H54 (cell line): ENCODE measurements at regions not wholly inside any gene's neighbourhood (a gene's known extent, or its start where the extent isn't known, plus 50 kb on each side); places are given as distances from the start of the nearest gene placed in this dataset.

Experiments
- DNase-seq: peaks from one replicate; pipeline ENCODE4 v3.0.0; 2011; ENCODE audit warnings: low spot score, mixed read lengths; ENCODE audit not compliant: insufficient read length
- FAIRE-seq: peaks from 3 replicates; lab custom pipeline; 2011; peaks lifted over from hg19 to GRCh38; lab: Jason Lieb, UNC
- POLR2A ChIP-seq: IDR thresholded peaks from 2 replicates; pipeline ENCODE4 v1.6.1; 2011; ENCODE audit warnings: low read depth, mild to moderate bottlenecking, low read length

DNA sequence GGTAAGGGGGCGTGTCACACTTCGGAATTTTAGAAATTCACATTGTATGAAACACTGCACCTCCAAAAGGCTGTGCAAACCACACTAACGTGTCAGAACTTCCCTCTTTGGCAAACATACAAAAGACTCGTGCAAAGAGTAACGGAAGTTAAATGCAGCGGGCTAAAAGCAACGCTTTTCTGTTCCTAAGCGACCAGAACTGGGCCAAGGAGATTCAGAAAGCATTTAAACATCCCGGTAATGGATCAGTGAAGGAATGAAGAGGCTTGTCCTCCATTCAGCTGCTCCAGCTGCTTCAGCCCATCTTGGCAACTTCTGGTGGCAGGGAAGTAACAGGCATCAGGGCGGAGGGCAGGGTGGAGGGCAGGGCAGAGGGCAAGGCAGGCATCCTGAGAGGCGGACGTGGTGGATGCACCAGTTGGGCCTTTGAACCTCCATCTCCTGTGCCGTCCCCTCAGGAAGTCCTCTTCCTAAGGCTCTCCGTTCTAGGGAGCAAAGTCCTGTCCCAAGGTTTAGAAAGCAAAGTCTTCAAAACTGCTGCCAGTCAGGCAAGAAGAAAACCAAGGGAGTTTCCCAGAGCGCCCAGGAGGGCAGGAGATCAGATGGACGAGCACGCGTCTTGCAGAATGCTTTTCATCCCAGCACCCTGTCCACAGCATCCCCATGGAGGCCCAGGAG lies 230.7 kb downstream of the ZNF516 start:
- TF ChIP-seq POLR2A, result no peak

DNA sequence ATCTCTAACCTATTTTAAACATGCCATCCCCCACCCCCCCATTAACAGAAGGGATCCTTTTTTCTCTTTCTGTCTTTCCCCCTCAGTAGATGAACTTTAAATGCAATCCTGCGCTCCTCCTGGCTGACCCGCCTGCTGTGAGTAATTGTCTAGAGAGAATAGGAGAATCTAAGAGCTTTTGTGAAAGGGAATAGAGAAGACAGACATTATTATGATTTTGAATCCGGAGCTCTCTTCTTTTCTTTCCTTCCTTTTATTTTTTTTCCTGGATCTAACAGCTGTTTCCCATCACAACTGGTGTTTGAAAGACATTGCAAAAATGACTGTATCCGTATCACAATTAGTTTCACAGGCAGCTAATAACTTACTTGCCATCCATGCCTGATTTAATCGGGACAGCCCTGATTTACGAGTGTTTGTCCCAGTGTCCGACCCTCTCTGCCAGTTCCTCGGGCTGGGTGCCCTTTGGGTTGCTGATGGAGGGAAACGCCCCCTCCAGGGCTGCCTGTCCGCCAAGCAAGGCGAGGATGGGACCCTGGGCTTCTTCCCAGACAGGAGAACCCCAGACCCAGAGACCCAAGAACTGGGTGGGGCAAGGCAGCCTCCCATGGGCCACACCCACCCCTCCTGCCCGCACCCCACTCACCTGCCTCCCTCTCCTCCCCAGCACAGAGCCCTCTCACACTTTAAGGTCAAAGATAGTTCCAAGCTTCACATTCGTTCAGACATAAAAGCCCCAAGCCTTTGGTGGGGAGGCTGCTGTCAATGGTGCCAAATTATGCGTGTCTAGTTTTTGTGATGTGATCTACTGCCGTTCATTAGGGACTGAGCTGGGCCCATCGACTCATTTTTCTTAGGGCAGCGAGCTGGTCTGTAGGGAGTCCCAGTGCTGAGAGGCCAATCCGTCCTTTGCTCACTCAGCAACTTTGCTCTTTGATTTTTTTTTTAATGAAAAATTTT lies 231.7 kb downstream of the ZNF516 start:
- no peak for FAIRE-seq
- no peak for TF ChIP-seq POLR2A

More for the DNA sequence above, 230.7 kb downstream of the ZNF516 start:
- FAIRE-seq (no peak), DNase-seq (no peak)

DNA sequence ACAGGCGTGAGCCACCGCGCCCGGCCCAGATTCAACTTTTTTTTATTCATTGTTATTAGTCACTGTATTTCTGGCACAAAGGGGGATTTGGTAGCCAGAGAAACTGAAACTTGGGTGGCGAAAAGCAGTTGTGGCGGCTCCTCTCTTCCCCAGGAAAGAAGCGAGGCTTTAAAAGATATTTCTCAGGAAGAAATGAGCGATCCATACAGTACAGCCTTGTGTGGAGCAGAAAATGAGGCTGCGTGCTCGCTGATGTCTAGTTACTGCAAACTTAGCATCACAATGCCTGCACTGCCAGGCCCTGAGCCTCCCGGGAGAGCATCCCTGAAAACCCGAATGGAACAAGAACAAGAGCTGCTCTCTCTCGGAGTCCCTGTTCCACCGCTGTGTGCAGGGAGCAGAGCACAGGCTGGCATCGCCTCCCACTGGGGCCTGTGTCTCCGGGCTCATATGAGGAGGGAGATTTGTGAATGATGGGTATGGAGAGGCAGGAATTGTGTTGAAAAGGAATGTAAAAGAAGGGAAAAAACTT lies 234.0 kb downstream of the ZNF516 start:
- TF ChIP-seq POLR2A, result no peak
- FAIRE-seq (no peak), DNase-seq (no peak)

More for the DNA sequence above, 231.7 kb downstream of the ZNF516 start:
- DNase-seq, result no peak

DNA sequence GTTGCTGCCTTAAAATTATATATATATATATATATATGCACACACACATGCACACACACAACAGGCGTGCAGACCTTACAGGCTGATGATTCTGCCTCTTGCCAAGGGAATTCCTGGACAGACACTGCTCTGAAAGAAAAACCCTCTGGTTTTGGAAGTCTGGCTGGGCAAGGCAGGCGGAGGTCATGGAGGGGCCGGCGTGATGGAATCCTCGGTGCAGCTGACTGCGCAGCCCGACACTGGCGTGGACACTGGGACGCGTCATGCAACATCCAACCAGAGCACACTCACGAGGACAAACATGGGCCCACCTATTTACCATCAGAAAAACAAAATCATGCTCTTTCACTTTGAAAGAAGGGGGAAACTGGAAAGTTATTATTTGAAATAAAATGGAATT lies 235.3 kb downstream of the ZNF516 start:
- TF ChIP-seq POLR2A, result no peak
- DNase-seq (no peak), FAIRE-seq (no peak)

DNA sequence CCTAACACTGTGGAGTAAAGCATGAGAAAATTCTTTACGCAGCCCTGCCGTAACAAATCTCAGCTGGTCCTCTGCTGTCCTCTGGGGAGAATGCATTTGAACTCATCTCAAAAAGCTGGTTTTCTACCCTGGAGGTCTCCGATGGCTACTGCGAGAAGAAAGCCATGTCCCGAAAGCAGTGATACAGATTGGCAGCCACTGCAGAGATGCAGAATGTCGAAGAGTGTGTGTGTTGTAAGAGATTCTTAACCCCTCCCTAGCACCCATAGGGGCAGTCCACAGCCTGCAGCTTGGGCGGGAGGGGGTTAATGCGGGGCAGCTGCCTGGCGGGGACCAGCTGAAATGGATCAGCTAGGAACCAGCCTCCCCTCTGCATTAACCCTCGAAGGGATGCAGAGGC lies 235.9 kb downstream of the ZNF516 start:
- no peak for DNase-seq
- no peak for TF ChIP-seq POLR2A
- FAIRE-seq, result no peak

DNA sequence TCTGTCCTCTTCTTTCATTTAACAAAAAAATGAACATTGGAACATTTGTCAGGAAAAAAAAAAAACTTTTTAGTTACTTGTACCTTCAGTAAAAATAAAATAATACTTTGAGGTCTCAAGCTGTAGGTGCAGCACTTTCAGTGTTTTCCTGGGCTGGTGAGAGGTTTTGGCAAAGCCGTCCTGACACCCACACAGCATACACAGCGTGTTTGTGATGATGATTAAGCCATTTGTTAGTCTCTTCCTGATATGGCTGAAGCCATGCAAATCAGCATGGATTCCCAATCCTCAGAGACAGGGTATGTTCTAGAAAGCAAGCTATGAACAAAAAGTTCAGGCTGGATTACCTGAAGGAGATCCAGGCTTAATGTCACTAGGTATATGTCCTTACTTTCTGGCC lies 236.8 kb downstream of the ZNF516 start:
- FAIRE-seq, result no peak
- DNase-seq, result no peak
- no peak for TF ChIP-seq POLR2A

DNA sequence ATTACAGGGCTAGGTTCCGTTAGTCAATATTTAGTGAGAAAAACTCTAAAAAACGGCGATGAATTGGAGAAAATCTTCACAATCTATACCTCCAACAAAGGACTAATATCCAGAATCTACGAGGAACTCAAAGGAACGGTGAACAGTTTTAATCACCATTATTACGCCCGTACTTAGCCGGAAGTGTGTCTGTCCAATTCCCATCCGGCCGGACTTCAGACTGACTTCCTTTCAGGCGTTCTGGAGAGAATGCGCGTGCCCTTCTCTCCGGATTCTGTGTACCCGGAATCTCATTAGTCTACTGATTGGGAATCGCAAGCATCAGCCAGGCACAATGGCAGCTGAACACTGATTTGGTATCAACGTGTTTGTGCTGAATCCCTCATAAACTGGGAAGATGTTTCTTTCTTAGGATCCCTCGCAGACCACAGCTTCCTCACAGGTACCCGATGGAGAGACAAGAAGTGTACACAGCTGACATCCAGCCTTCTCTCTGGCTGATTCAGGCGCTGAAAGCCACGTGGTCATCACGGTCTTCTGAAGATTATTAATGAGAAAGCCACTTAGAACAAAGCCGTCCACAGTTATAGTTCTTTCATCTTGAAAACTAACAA lies 239.9 kb downstream of the ZNF516 start:
- FAIRE-seq, result no peak
- no peak for DNase-seq
- no peak for TF ChIP-seq POLR2A

DNA sequence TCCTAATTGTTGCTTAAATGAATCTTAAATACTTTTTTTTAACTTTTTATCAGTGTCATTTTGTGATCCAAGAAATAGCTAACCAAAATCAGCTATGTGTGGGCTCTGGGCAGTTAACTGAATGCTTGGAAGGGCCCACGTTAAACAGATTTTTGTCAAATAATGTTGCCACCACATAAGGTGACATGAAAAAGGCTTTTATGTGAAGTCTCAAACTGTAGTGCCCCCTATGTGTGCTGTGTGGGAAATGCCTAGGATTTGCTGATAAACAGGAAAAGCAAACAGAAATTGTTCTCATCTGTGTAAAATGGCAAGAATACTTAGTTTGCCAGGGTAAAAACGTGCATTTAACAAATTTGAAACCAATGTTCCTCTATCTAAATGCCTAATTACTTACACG lies 242.2 kb downstream of the ZNF516 start:
- TF ChIP-seq POLR2A, result no peak
- no peak for DNase-seq
- FAIRE-seq, result no peak

DNA sequence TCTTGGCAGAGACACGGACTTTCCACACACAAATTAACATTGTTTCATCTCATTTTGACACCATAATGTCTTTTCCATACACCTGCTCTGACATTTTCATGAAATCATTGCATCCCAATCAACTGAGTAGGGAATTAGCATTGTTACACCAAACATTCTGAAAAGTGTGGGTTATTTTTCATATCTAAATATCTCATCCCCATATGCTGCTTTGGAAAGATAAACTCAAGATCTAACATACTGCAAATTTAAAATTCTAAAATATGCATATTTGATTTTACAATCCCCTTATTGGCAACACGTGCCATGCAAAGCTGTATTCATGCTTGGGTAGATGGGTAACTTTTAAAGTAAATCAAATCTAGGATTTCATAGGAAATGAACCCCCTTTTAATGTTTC lies 242.9 kb downstream of the ZNF516 start:
- DNase-seq, result no peak
- FAIRE-seq, result no peak
- no peak for TF ChIP-seq POLR2A

DNA sequence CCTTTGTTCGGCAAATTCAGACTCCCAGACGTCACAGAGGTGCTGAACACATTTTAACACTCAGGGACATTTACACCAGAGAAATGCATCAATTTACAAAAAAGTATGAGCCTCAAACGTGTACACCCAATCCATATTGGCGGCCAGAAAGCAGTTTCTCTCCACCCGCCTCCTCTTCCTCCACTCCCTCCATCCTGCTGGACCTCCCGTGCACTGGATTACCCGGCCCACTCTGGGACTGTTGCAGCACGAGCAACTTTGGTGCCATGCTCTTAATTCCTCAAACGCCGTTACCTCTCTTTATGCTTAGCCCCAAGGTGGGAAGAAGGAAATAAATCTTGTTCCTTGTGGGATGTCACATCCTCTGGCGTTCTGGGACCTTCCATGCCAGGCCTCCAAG lies 243.4 kb downstream of the ZNF516 start:
- FAIRE-seq (no peak), DNase-seq (no peak)
- TF ChIP-seq POLR2A, result no peak

DNA sequence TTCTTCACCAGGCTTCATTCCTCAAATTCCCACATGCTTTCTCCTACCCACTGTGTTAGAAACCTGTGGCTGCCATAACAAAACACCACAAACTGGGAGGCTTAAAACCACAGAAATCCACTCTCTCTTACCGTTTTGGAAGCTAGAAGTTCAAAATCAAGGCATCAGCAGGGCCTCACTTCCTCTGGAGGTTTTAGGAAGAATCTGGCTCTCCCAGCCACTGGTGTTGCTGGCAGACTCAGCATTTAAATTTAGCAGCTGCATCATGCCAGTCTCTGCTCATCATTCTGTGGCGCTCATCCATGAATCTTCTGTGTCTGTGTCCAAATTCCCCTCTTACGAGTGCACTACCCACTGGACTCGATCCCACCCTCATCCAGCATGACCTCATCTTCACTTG lies 248.5 kb downstream of the ZNF516 start:
- no peak for TF ChIP-seq POLR2A
- FAIRE-seq (no peak), DNase-seq (no peak)

DNA sequence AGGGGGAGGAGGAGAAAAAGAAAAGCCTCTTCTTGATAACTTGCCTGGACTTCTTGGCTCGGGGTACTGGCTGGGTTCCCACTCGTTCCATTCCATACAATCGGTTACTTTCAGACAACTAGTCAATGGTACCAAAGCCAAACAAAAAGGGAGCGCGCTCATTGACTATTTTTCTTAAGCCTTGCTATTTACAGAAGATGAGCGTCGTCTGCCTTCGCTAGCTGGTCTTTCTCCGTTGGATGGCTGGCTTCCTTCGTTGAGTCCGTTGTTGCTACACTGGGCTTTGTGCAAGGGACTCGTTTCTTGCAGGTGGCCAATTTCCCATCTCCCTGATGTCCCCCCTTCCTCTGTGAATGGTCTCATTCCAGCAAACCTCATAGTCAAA lies 260.4 kb downstream of the ZNF516 start:
- TF ChIP-seq POLR2A, result no peak
- DNase-seq (no peak), FAIRE-seq (no peak)

DNA sequence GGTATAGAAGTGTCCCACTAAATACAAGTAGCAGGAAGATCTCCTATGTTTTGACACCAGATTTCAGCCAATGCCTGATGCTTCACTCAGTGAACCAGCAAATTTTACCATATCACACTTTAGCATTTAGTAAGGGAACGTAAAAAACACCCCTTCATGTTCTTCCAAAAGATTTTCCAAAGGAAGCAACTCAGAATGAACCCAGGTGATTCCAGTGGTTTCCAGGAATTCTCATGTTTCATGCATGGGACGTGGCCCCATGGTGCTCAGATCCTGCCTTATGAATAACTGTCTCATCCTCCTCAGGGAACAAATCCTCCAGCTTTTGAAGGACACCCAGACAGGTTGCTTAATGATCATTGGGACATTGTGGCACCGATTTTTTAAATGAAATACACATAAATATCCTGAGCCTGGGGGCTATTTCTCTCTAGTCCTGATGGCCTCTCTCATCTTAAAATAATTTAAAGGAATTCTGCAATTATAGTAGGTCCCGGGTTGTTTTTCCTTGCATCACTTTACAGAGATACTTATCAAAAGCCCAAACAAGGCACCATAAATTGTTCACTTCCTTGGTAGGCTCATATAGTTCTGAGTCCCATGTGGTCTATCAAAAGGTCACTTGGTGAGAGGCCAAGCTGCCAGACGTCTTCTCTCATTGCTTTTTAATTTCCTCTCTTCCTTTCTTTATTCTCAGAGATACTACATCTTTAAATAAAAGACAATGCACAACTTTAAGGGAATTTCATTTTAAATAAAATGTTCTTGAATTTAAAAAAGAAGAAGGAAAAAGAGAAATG lies 261.0 kb downstream of the ZNF516 start:
- DNase-seq (no peak), FAIRE-seq (no peak)
- TF ChIP-seq POLR2A, result no peak
